Fibroblast of the aortic adventitia (primary cell): ENCODE measurements at regions not wholly inside any gene's neighbourhood (a gene's known extent, or its start where the extent isn't known, plus 50 kb on each side); places are given as distances from the start of the nearest gene placed in this dataset.

ENCODE experiments used
- DNase-seq: peaks from one replicate; pipeline ENCODE4 v3.0.0-alpha.2; 2010; ENCODE audit warnings: low read depth
- H3K4me3 ChIP-seq: 2 replicates; pipeline ENCODE4 v1.5.1; 2011; ENCODE audit warnings: low read depth, mild to moderate bottlenecking, control low read depth, low read length, moderate library complexity
- CTCF ChIP-seq: IDR thresholded peaks from 2 replicates; pipeline ENCODE4 v1.5.1; 2011; ENCODE audit warnings: mild to moderate bottlenecking, low read length, control low read depth, inconsistent platforms; ENCODE audit not compliant: insufficient read depth

GRCh38 chr13:21813844-21814243 lies 143.0 kb downstream of the FGF9 start:
- H3K4me3 ChIP-seq = no peak overlapping the region
- no peak for DNase-seq
- no peak for TF ChIP-seq CTCF

GRCh38 chr13:21814604-21815003 lies 143.7 kb downstream of the FGF9 start:
- no peak for TF ChIP-seq CTCF
- no peak for DNase-seq
- H3K4me3 ChIP-seq = no peak overlapping the region

- no peak overlapping the region for H3K4me3 ChIP-seq
- no peak for TF ChIP-seq CTCF
- no peak for DNase-seq
Observed at GRCh38 chr13:21817878-21818277, 147.0 kb downstream of the FGF9 start.

GRCh38 chr13:21822029-21822428 lies 151.2 kb downstream of the FGF9 start:
- DNase-seq = no peak
- no peak overlapping the region for H3K4me3 ChIP-seq
- TF ChIP-seq CTCF = no peak

GRCh38 chr13:21823416-21823815 lies 152.5 kb downstream of the FGF9 start:
- no peak overlapping the region for H3K4me3 ChIP-seq
- TF ChIP-seq CTCF = no peak
- DNase-seq = no peak

- no peak overlapping the region for H3K4me3 ChIP-seq
- DNase-seq = no peak
- TF ChIP-seq CTCF = no peak
Observed at GRCh38 chr13:21823949-21824348, 153.1 kb downstream of the FGF9 start.

- H3K4me3 ChIP-seq = no peak overlapping the region
- DNase-seq = no peak
- TF ChIP-seq CTCF = no peak
Observed at GRCh38 chr13:21825186-21825585, 154.3 kb downstream of the FGF9 start.
